ENCODE measurements at regions not wholly inside any gene's neighbourhood (a gene's known extent, or its start where the extent isn't known, plus 50 kb on each side); places are given as distances from the start of the nearest gene placed in this dataset.

DNA sequence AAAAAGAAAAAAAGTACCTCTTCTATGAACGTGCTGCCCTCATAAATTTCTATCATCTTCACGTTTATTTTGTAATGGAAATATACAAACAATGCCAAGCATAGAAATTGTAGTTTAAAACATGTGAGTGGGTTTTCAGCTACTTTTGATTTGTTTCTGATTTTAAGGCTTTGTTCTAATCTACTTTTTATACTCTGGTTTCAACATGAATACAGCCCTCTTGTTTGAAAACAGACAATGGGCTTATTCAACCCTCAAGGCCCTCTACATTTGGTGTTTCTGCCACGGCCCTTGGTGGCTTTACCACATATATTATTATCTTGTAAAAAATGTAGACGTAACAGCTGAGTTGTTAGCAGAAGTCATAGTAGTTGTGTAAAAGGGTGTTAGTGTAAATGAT is 153.9 kb downstream of the SOX4 start:
- peaks cover 67% of the 10 kb centered on the region for H3K4me1 Mint-ChIP-seq
- TF ChIP-seq CTCF (IDR thresholded peaks at IDR 0.05), result no peak
- peak overlapping the region; percentile 62 for H3K4me3 Mint-ChIP-seq

GRCh38 chr6:21748343-21749056 is 154.9 kb downstream of the SOX4 start:
- DNase-seq, result peak; percentile 50
- peak overlapping the region; percentile 98 for H3K27ac Mint-ChIP-seq
- peaks cover 4% of the 10 kb centered on the region for H3K9me3 Mint-ChIP-seq
- H3K4me3 Mint-ChIP-seq, result peak overlapping the region; percentile 65
- TF ChIP-seq CTCF (IDR thresholded peaks at IDR 0.05), result no peak
- peaks cover 67% of the 10 kb centered on the region for H3K4me1 Mint-ChIP-seq
- no peaks in the 10 kb centered on the region for H3K27me3 Mint-ChIP-seq (ENCODE audit: low read depth, poor library complexity)
- H3K36me3 Mint-ChIP-seq (ENCODE audit: low read depth), result peaks cover 31% of the 10 kb centered on the region

More for the DNA sequence above, 153.9 kb downstream of the SOX4 start:
- DNase-seq, result no peak
- peaks cover 33% of the 10 kb centered on the region for H3K36me3 Mint-ChIP-seq (ENCODE audit: low read depth)
- peak overlapping the region; percentile 98 for H3K27ac Mint-ChIP-seq
- H3K9me3 Mint-ChIP-seq, result peaks cover 4% of the 10 kb centered on the region
- H3K27me3 Mint-ChIP-seq (ENCODE audit: low read depth, poor library complexity), result no peaks in the 10 kb centered on the region

GRCh38 chr6:21749754-21750153 is 156.2 kb downstream of the SOX4 start:
- peaks cover 32% of the 10 kb centered on the region for H3K36me3 Mint-ChIP-seq (ENCODE audit: low read depth)
- H3K4me1 Mint-ChIP-seq, result peaks cover 78% of the 10 kb centered on the region
- peak overlapping the region; percentile 98 for H3K27ac Mint-ChIP-seq
- no peaks in the 10 kb centered on the region for H3K27me3 Mint-ChIP-seq (ENCODE audit: low read depth, poor library complexity)
- peak overlapping the region; percentile 74 for H3K4me3 Mint-ChIP-seq
- no peak for TF ChIP-seq CTCF (IDR thresholded peaks at IDR 0.05)
- H3K9me3 Mint-ChIP-seq, result peaks cover 4% of the 10 kb centered on the region
- no peak for DNase-seq

GRCh38 chr6:21750575-21750974 is 157.0 kb downstream of the SOX4 start:
- Mint-ChIP-seq H3K27ac (peak overlapping the region; percentile 98), H3K36me3 (ENCODE audit: low read depth) (peaks cover 32% of the 10 kb centered on the region), H3K4me3 (peak overlapping the region; percentile 66), H3K4me1 (peaks cover 85% of the 10 kb centered on the region), H3K9me3 (peaks cover 6% of the 10 kb centered on the region), H3K27me3 (ENCODE audit: low read depth, poor library complexity) (no peaks in the 10 kb centered on the region)
- no peak for DNase-seq
- TF ChIP-seq CTCF (IDR thresholded peaks at IDR 0.05), result no peak

DNA sequence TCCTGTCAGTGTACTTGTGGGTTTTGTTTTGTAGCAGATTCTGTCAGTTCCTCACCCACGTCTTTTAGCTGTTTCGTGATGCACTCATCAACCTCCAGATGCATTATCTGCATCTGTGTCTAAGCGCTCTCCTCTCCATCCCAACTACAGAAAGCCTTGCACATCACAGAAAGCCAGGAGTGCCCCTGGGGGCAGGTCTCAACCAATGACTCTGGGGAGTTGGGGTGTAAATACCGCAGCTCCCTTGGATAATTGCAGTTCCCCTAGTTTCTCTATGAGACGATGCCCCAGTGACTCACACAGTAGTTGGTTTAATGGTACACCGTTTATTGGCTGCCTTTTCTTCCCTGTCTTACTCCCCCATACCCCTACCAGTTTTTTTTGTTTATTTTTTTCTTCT is 158.1 kb downstream of the SOX4 start:
- no peaks in the 10 kb centered on the region for H3K27me3 Mint-ChIP-seq (ENCODE audit: low read depth, poor library complexity)
- no peak for TF ChIP-seq CTCF (IDR thresholded peaks at IDR 0.05)
- peaks cover 86% of the 10 kb centered on the region for H3K4me1 Mint-ChIP-seq
- peak overlapping the region; percentile 61 for H3K4me3 Mint-ChIP-seq
- peaks cover 10% of the 10 kb centered on the region for H3K9me3 Mint-ChIP-seq
- H3K27ac Mint-ChIP-seq, result peak overlapping the region; percentile 96
- H3K36me3 Mint-ChIP-seq (ENCODE audit: low read depth), result peaks cover 37% of the 10 kb centered on the region
- no peak for DNase-seq
